HepG2 (cell line): ENCODE measurements at regions not wholly inside any gene's neighbourhood (a gene's known extent, or its start where the extent isn't known, plus 50 kb on each side); places are given as distances from the start of the nearest gene placed in this dataset.

ENCODE experiments used
- ATAC-seq: fragments of 200-7000 bp; cut with Tn5 transposase; 3 replicates; pipeline ENCODE4 v1.9.1; 2020; ENCODE audit warnings: mild to moderate bottlenecking, moderate library complexity
- BruUV-seq: library from RNA; stranded (reverse); fragments of 400-500 nt; replicated peaks from 2 replicates; lab custom pipeline; 2021; lab: Mats Ljungman, UMichigan
- CTCF ChIA-PET: fragments of 300-600 bp; formaldehyde crosslinking; extraction: SDS; loops from one replicate; lab custom pipeline; 2021; ENCODE audit warnings: low total read pairs, inconsistent platforms, low intra/inter-chr PET ratio; lab: Yijun Ruan, JAX
- POLR2A ChIA-PET: fragments of 350-600 bp; sonication (Branson Sonifier 250); formaldehyde crosslinking; loops from one replicate; lab custom pipeline; 2020; ENCODE audit warnings: antibody characterized with exemption, inconsistent platforms; lab: Yijun Ruan, JAX
- DNase-seq: peaks from one replicate; pipeline ENCODE4 v3.0.0-alpha.2; 2015; ENCODE audit warnings: low spot score
- FAIRE-seq: peaks from 3 replicates; lab custom pipeline; 2011; peaks lifted over from hg19 to GRCh38; lab: Jason Lieb, UNC
- H2AFZ ChIP-seq: one replicate; pipeline ENCODE4 v1.6.1; 2011; ENCODE audit warnings: low read length, inconsistent platforms
- H3K27ac ChIP-seq: fragments of 300-600 bp; 3 replicates; pipeline ENCODE4 v1.8.0; 2011; ENCODE audit warnings: mixed run types, mild to moderate bottlenecking, mixed read lengths, low read length, inconsistent platforms; ENCODE audit not compliant: insufficient read depth; ENCODE audit errors: extremely low read length
- H3K27me3 ChIP-seq, 2 experiments: fragments of 200-600 bp in 1 of 2; 2 replicates in 1 of 2; 3 replicates in 1 of 2; pipeline versions ENCODE4 v1.6.0 to v1.8.0; 2011; ENCODE audit warnings: low read length in 2 of 2, mild to moderate bottlenecking in 2 of 2, moderate library complexity in 2 of 2, inconsistent platforms in 1 of 2; ENCODE audit not compliant: insufficient read depth in 2 of 2, control insufficient read depth in 1 of 2
- H3K36me3 ChIP-seq, 2 experiments: fragments of 200-600 bp in 1 of 2; replicated peaks in 1 of 2; 2 replicates in 1 of 2; 3 replicates in 1 of 2; pipeline versions ENCODE4 v1.5.1 to v1.8.0; 2011; ENCODE audit warnings: low read length in 2 of 2, inconsistent platforms in 1 of 2; ENCODE audit not compliant: insufficient read depth in 2 of 2, control insufficient read depth in 1 of 2
- H3K4me1 ChIP-seq: 2 replicates; pipeline ENCODE4 v1.5.1; 2012; ENCODE audit warnings: low read length, inconsistent platforms; ENCODE audit not compliant: insufficient read depth
- H3K4me2 ChIP-seq: 2 replicates; pipeline ENCODE4 v1.6.0; 2011; ENCODE audit warnings: low read depth, low read length, inconsistent platforms
- H3K4me3 ChIP-seq, 3 experiments: fragments of 200-600 bp in 1 of 3; sonication (generic), shearing (Covaris generic) in 1 of 3; replicated peaks in 1 of 3; 2 replicates each; pipeline ENCODE4 v1.5.1; 2011 to 2016; ENCODE audit warnings: low read length in 3 of 3, inconsistent platforms in 2 of 3, low read depth in 2 of 3, mild to moderate bottlenecking in 2 of 3, control low read depth in 1 of 3, mixed read lengths in 1 of 3; ENCODE audit not compliant: insufficient read depth in 1 of 3
- H3K79me2 ChIP-seq: one replicate; pipeline ENCODE4 v1.6.1; 2011; ENCODE audit warnings: low read length, inconsistent platforms; ENCODE audit not compliant: insufficient read depth
- H3K9ac ChIP-seq: 2 replicates; pipeline ENCODE4 v1.6.0; 2011; ENCODE audit warnings: mild to moderate bottlenecking, low read depth, low read length, inconsistent platforms; ENCODE audit not compliant: insufficient read depth
- H3K9me3 ChIP-seq: 2 replicates; pipeline ENCODE4 v1.5.1; 2012; ENCODE audit warnings: mild to moderate bottlenecking, low read length
- H4K20me1 ChIP-seq: 2 replicates; pipeline ENCODE4 v1.6.0; 2011; ENCODE audit warnings: inconsistent platforms, mild to moderate bottlenecking, low read length, moderate library complexity; ENCODE audit not compliant: insufficient read depth
- CHCHD3 ChIP-seq: sonication (generic); formaldehyde crosslinking; IDR thresholded peaks from 2 replicates; pipeline ENCODE4 v1.8.0; 2022; ENCODE audit warnings: mild to moderate bottlenecking, missing genetic modification reagents, moderate library complexity
- HMGA1 ChIP-seq: sonication (generic); formaldehyde crosslinking; conservative IDR thresholded peaks from 2 replicates; pipeline ENCODE4 v1.4.0; 2020; ENCODE audit warnings: missing genetic modification reagents
- MAZ ChIP-seq, 2 experiments: sonication (generic) in 1 of 2; formaldehyde crosslinking in 1 of 2; IDR thresholded peaks; 2 replicates each; pipeline versions ENCODE4 v1.5.0 to v1.6.1; 2012 to 2020; ENCODE audit warnings: low read depth in 2 of 2, mild to moderate bottlenecking in 2 of 2, borderline replicate concordance in 1 of 2, improper control_type of control experiment in 1 of 2, low read length in 1 of 2, missing genetic modification reagents in 1 of 2, moderate library complexity in 1 of 2
- TGIF2 ChIP-seq: IDR thresholded peaks from 2 replicates; pipeline ENCODE4 v1.6.1; 2016; ENCODE audit warnings: control low read depth, missing compliant biosample characterization
- TSC22D2 ChIP-seq: sonication (generic); formaldehyde crosslinking; IDR thresholded peaks from 2 replicates; pipeline ENCODE4 v1.5.1; 2020; ENCODE audit warnings: missing genetic modification reagents, mild to moderate bottlenecking, borderline replicate concordance
- USF2 ChIP-seq, 2 experiments: sonication (generic) in 1 of 2; formaldehyde crosslinking in 1 of 2; IDR thresholded peaks; 2 replicates each; pipeline versions ENCODE4 v1.5.1 to v1.6.1; 2011 to 2020; ENCODE audit warnings: borderline replicate concordance in 1 of 2, low read depth in 1 of 2, low read length in 1 of 2, mild to moderate bottlenecking in 1 of 2, missing genetic modification reagents in 1 of 2, moderate library complexity in 1 of 2
- ZNF280D ChIP-seq: sonication (generic); formaldehyde crosslinking; IDR thresholded peaks from 2 replicates; pipeline ENCODE4 v1.5.1; 2020; ENCODE audit warnings: mild to moderate bottlenecking, missing genetic modification reagents
- WGBS: methylation state at CpG from one replicate; pipeline ENCODE4 v1.1.6; 2017; ENCODE audit warnings: low lambda C conversion rate; 5-methylcytosine and 5-hydroxymethylcytosine counted together
- in situ Hi-C: cut with HindIII; loops from 2 replicates; pipeline ENCODE4 v1.10.0; 2017; ENCODE audit warnings: low pct_unique_long_range_greater_than_20kb; ENCODE audit not compliant: extremely low pct_ligation_motif_present
- intact Hi-C: fragments of 100-400 bp; cut with micrococcal nuclease; formaldehyde crosslinking; loops from one replicate; pipeline ENCODE4 v1.10.0; 2022; ENCODE audit not compliant: unreplicated experiment

- Histone ChIP-seq H3K36me3 (no peaks in the 10 kb centered on the region), H3K9me3 (no peaks in the 10 kb centered on the region), H3K27me3 (peaks cover 2 to 28% of the 10 kb centered on the region in 2 experiments; a peak in 4 of 5 replicates), H4K20me1 (no peaks in the 10 kb centered on the region), H3K4me1 (peaks cover 7% of the 10 kb centered on the region), H3K4me3 (no peak overlapping the region), H3K4me2 (no peak overlapping the region), H3K9ac (no peak overlapping the region), H2AFZ (no peak overlapping the region), H3K79me2 (no peaks in the 10 kb centered on the region), H3K27ac (no peak overlapping the region)
- no CpG with 5 or more reads among the region's 4 CpGs for WGBS
- BruUV-seq, result no TSS peak
- DNase-seq, result no peak
- FAIRE-seq, result no peak
- intact Hi-C loops, result no loop called here
- ATAC-seq, result no peak
- TF ChIP-seq ZNF280D (CRISPR knock-in tag) (no peak), CHCHD3 (CRISPR knock-in tag) (no peak), MAZ (IDR thresholded peaks at IDR 0.05; ENCODE audit: borderline replicate concordance, low read depth, low read length) (no peak), MAZ (CRISPR knock-in tag; IDR thresholded peaks at IDR 0.05; ENCODE audit: low read depth) (no peak), TGIF2 (no peak), HMGA1 (no peak), TSC22D2 (CRISPR knock-in tag) (no peak), USF2 (IDR thresholded peaks at IDR 0.05; ENCODE audit: low read depth, low read length) (no peak), USF2 (CRISPR knock-in tag; IDR thresholded peaks at IDR 0.05; ENCODE audit: borderline replicate concordance) (no peak)
- in situ Hi-C loops, result no loop called here
- ChIA-PET POLR2A (no interaction called here), CTCF (no interaction called here)
Observed at GRCh38 chr10:42954766-42955492, 121.9 kb upstream of the RET start.
